Cardiac fibroblast (primary cell): ENCODE measurements at regions not wholly inside any gene's neighbourhood (a gene's known extent, or its start where the extent isn't known, plus 50 kb on each side); places are given as distances from the start of the nearest gene placed in this dataset.

Experiments used
- DNase-seq, 2 donors: peaks; one replicate each; pipeline versions ENCODE4 v3.0.0 to v3.0.0-alpha.2; 2010; ENCODE audit warnings: low read depth in 2 of 2
- H3K4me3 ChIP-seq, 2 donors: replicated peaks in 1 of 2; 1 replicate in 1 of 2; 2 replicates in 1 of 2; pipeline ENCODE4 v1.5.1; 2011; ENCODE audit warnings: low read depth in 2 of 2, low read length in 2 of 2, mild to moderate bottlenecking in 2 of 2, moderate library complexity in 1 of 2
- TF ChIP-seq, protein P1 (sequence below): IDR thresholded peaks from one replicate; pipeline ENCODE4 v1.5.1; 2011; ENCODE audit warnings: low read depth, mild to moderate bottlenecking, low read length, inconsistent platforms

DNA sequence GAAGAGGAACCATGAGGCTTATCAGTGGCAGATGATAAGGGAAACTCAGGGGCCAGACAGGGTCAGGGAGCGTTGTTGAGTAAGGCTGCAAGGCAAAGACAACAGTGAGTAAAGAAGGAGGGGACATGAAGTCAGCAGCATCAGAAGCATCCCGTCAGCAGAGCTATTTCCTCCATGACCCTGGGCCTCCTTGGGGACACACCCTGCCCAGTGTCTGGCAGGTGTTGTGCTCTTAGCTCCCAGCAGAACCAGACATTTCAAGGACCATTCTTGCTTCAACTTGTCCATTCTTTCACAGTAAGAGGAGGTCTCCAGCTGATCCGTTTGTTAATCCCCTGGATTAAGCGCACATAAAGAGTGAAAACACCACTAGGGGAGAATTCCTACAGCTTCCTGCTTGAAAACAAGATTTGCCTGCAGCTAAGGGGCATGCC lies 88.7 kb upstream of the MEIS1 start:
- TF ChIP-seq, protein P1, sequence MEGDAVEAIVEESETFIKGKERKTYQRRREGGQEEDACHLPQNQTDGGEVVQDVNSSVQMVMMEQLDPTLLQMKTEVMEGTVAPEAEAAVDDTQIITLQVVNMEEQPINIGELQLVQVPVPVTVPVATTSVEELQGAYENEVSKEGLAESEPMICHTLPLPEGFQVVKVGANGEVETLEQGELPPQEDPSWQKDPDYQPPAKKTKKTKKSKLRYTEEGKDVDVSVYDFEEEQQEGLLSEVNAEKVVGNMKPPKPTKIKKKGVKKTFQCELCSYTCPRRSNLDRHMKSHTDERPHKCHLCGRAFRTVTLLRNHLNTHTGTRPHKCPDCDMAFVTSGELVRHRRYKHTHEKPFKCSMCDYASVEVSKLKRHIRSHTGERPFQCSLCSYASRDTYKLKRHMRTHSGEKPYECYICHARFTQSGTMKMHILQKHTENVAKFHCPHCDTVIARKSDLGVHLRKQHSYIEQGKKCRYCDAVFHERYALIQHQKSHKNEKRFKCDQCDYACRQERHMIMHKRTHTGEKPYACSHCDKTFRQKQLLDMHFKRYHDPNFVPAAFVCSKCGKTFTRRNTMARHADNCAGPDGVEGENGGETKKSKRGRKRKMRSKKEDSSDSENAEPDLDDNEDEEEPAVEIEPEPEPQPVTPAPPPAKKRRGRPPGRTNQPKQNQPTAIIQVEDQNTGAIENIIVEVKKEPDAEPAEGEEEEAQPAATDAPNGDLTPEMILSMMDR = no peak
- no peak for DNase-seq
- no peak overlapping the region for H3K4me3 ChIP-seq

DNA sequence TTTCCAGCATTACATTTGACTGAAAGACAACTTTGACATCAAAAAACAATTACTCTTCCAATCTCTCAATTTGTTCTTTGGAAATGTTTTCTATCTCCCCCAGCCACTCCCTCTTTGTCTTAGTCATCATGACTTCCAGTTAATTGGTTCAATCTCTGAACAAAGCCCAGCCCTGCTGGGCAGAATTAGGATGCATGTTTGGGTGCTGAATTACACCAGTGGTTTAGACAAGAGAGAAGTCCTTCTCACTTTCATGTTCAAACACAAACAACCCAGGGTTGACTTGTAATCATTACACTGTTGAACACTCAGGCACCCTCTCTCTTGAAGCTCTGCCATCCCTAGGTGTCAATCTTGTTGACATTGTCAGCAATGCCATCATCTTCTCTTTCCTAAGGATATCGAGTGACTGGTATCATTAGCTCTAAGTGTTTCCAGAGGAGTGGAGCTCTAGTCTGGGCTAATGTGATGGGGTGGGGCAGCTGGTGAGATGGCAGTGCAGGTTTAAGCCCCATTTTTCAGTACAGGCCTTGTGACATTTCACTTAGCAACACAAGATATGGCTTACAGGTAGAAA lies 90.8 kb upstream of the MEIS1 start:
- TF ChIP-seq, protein P1 = no peak
- DNase-seq = no peak
- H3K4me3 ChIP-seq = no peak overlapping the region

DNA sequence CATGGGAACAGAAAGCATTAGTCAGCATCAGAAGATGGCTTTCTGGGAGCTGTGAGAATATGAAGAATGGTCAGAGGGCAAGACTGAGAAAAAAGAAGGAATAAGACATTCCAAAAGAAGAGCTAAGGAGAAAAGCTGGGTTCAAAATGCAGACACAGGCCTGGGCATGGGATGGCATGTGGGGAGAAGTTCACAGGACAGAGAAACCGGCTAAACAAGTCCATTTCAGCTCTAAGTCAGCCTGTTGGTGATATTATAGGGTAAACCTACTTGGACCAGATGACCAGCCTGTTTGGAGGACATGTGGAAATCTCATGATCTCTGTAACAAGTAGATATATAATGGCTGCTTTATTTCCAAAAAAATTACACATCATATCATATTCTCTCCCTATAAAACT lies 91.7 kb upstream of the MEIS1 start:
- no peak for DNase-seq
- TF ChIP-seq, protein P1 = no peak

DNA sequence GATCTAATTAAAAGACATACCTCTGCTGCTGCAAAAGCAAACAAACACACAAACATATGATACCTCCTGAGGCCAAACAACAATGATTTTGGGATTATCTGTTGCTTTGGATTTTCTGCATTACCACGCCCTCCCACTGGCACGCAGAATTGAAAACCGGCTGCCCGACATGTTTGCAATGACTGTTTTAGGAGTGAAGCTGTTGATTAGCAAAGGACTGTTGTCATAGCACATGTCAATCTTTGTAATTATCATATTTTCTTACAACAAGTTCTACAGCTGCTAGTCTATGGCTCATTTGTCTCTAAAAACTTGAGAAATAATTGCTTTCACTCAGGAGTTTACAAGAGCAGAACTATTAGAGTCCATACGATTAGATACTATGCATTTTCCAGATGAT lies 94.4 kb upstream of the MEIS1 start:
- TF ChIP-seq, protein P1 = no peak
- H3K4me3 ChIP-seq = no peak overlapping the region
- DNase-seq = no peak

More for the DNA sequence above, 91.7 kb upstream of the MEIS1 start:
- no peak overlapping the region for H3K4me3 ChIP-seq

DNA sequence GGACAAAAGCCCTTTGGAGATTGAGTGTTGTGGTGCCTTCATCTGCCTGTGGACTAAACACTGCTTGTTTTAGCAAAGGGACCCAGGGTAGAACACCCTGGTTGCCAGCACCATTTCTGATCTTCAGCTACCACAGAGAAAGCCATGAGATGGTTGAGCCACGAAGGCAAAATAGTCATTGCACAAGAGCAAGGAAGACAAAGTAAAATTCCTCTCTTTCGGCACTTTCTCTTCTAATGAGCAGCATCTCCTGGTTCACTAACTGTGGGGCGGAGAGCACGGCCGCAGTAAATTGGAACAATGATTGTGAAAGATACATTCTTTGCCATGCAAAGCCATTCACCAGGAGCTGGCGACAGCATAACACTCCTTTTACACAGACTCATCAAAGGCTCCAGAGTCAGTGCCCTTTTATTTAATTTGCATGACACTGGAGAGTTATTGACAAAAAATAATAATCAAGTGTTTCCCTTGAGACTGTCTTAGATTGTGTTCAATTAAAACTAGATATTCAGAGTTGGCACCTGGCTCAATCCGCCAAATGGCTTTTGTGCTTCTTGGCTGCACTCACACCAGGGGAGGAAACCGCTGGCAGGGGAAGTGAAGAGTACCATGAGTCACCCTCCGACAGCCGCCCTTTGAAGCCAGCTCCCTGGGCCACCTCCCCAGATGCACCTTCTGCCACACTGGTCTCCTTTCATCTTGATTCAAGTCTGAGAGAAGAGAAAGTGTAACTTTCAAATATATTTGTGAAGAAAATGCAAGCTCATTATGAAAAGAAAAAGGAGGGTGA lies 100.5 kb upstream of the MEIS1 start:
- H3K4me3 ChIP-seq = no peak overlapping the region
- DNase-seq = no peak
- TF ChIP-seq, protein P1 = no peak

DNA sequence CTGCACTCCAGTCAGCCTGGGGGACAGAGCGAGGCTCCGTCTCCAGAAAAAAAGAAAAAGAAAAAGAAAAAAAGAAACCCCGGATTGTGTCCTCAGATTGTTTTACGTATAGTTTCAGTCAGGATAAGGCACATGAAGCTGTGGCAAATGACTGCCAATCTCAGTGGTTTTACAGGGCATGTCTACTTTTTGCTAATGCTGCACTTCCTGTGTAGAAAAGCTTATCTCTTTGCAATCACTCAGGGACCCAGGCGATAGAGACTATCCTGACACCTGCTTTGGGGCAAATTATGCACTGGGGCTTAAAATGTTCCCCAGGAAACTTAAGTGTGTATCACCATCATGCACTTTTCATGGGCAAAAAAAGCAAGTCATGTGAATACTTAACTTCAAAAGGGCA lies 103.7 kb upstream of the MEIS1 start:
- TF ChIP-seq, protein P1 = no peak
- DNase-seq = no peak

More for the DNA sequence above, 103.7 kb upstream of the MEIS1 start:
- H3K4me3 ChIP-seq = no peak overlapping the region
